ENCODE measurements at regions not wholly inside any gene's neighbourhood (a gene's known extent, or its start where the extent isn't known, plus 50 kb on each side); places are given as distances from the start of the nearest gene placed in this dataset.

GRCh38 chr6:157757430-157758403, 65.3 kb upstream of the SNX9 start (continued):
- TF ChIP-seq DIDO1 (tag; IDR thresholded peaks at IDR 0.05; ENCODE audit: low read depth) (no peak), STAT6 (CRISPR knock-in tag; IDR thresholded peaks at IDR 0.05) (no peak), MGA (IDR thresholded peaks at IDR 0.05) (no peak), MCM7 (IDR thresholded peaks at IDR 0.05) (0 out of 4 replicates have a peak, but pooled peaks of 1 of the 2 experiments have one; percentile 45), CREM (IDR thresholded peaks at IDR 0.05; ENCODE audit: low read depth) (peak; percentile 92), ZNF282 (CRISPR knock-in tag; IDR thresholded peaks at IDR 0.05) (no peak)
- TF ChIP-seq, protein P1, sequence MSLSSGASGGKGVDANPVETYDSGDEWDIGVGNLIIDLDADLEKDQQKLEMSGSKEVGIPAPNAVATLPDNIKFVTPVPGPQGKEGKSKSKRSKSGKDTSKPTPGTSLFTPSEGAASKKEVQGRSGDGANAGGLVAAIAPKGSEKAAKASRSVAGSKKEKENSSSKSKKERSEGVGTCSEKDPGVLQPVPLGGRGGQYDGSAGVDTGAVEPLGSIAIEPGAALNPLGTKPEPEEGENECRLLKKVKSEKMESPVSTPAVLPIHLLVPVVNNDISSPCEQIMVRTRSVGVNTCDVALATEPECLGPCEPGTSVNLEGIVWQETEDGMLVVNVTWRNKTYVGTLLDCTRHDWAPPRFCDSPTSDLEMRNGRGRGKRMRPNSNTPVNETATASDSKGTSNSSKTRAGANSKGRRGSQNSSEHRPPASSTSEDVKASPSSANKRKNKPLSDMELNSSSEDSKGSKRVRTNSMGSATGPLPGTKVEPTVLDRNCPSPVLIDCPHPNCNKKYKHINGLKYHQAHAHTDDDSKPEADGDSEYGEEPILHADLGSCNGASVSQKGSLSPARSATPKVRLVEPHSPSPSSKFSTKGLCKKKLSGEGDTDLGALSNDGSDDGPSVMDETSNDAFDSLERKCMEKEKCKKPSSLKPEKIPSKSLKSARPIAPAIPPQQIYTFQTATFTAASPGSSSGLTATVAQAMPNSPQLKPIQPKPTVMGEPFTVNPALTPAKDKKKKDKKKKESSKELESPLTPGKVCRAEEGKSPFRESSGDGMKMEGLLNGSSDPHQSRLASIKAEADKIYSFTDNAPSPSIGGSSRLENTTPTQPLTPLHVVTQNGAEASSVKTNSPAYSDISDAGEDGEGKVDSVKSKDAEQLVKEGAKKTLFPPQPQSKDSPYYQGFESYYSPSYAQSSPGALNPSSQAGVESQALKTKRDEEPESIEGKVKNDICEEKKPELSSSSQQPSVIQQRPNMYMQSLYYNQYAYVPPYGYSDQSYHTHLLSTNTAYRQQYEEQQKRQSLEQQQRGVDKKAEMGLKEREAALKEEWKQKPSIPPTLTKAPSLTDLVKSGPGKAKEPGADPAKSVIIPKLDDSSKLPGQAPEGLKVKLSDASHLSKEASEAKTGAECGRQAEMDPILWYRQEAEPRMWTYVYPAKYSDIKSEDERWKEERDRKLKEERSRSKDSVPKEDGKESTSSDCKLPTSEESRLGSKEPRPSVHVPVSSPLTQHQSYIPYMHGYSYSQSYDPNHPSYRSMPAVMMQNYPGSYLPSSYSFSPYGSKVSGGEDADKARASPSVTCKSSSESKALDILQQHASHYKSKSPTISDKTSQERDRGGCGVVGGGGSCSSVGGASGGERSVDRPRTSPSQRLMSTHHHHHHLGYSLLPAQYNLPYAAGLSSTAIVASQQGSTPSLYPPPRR (CRISPR knock-in tag; IDR thresholded peaks at IDR 0.05; ENCODE audit: borderline replicate concordance) = no peak

All from K562 (cell line).